ENCODE measurements at regions not wholly inside any gene's neighbourhood (a gene's known extent, or its start where the extent isn't known, plus 50 kb on each side); places are given as distances from the start of the nearest gene placed in this dataset.

GRCh38 chr1:30196872-30197638, 526.3 kb downstream of the MATN1 start:
- TF ChIP-seq CTCF (IDR thresholded peaks at IDR 0.05 in 8 of 11, conservative IDR thresholded peaks at IDR 0.05 in 3 of 11) (no peak), POLR2A (IDR thresholded peaks at IDR 0.05) (no peak)

Data from spleen (tissue), 7 donors.